ENCODE measurements at regions not wholly inside any gene's neighbourhood (a gene's known extent, or its start where the extent isn't known, plus 50 kb on each side); places are given as distances from the start of the nearest gene placed in this dataset.
"Not testable (repeated sequence)": the region's sequence is repeated elsewhere in the genome, so short reads cannot be mapped to it uniquely, and the experiment has no call there.

DNA sequence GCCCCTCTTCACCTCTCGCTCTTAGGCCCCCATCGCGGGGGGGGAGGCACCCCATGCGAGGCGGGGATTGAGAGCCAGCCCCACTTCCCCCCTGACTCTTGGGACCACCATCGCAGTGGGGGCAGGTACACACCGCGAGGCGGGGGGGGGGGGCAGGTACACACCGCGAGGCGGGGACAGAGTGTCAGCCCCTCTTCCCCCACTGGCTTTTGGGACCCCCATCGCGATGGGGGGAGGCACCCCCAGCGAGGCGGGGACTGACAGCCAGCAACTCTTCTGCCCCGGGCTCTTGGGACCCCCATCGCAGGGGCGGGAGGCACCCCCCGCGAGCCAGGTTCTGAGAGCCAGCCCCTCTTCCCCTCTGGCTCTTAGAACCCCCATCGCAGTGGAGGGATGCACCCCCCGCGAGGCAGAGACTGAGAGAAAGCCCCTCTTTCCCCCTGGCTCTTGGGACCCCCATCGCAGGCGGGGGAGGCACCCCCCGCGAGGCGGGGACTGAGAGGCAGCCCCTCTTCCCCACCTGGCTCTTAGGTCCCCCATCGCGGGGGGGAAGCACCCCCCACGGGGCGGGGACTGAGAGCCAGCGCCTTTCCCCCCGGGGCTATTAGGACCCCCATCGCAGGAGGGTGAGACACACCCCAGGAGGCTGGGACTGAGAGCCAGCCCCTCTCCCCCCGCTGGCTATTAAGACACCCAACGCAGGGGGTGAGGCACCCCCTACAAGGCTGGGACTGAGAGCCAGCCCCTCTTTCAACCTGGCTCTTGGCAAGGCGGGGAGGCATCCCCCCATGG is 196.5 kb upstream of the PZP start:
- Histone ChIP-seq H2AFZ (no peak overlapping the region), H3K36me3 (ENCODE audit: low read depth) (no peaks in the 10 kb centered on the region), H3K27me3 (ENCODE audit: insufficient read depth, low read depth) (no peaks in the 10 kb centered on the region), H3F3A (ENCODE audit: insufficient read depth, low read depth) (no peaks in the 10 kb centered on the region), H3K9me3 (ENCODE audit: insufficient read depth, low read depth) (no peaks in the 10 kb centered on the region), H3K4me3 (no peak overlapping the region), H3K79me2 (ENCODE audit: low read depth) (no peaks in the 10 kb centered on the region), H3K4me2 (no peak overlapping the region), H3K27ac (no peak overlapping the region), H4K20me1 (ENCODE audit: insufficient read depth) (no peaks in the 10 kb centered on the region), H3K9me2 (ENCODE audit: insufficient read depth) (no peaks in the 10 kb centered on the region), H3K4me1 (replicated peaks; ENCODE audit: insufficient read depth) (no peaks in the 10 kb centered on the region)
- intact Hi-C loops (cut with micrococcal nuclease; ENCODE audit: unreplicated experiment): no loop called here
- POLR2A ChIA-PET (ENCODE audit: unreplicated experiment): no interaction called here
- CTCF ChIA-PET: no interaction called here
- TF ChIP-seq EZH2 (IDR thresholded peaks at IDR 0.05; ENCODE audit: low read depth): no peak
- TF ChIP-seq, protein P1, sequence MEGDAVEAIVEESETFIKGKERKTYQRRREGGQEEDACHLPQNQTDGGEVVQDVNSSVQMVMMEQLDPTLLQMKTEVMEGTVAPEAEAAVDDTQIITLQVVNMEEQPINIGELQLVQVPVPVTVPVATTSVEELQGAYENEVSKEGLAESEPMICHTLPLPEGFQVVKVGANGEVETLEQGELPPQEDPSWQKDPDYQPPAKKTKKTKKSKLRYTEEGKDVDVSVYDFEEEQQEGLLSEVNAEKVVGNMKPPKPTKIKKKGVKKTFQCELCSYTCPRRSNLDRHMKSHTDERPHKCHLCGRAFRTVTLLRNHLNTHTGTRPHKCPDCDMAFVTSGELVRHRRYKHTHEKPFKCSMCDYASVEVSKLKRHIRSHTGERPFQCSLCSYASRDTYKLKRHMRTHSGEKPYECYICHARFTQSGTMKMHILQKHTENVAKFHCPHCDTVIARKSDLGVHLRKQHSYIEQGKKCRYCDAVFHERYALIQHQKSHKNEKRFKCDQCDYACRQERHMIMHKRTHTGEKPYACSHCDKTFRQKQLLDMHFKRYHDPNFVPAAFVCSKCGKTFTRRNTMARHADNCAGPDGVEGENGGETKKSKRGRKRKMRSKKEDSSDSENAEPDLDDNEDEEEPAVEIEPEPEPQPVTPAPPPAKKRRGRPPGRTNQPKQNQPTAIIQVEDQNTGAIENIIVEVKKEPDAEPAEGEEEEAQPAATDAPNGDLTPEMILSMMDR (conservative IDR thresholded peaks at IDR 0.05): no peak
- BruUV-seq (replicated peaks): no TSS peak
- DNase-seq: no peak

DNA sequence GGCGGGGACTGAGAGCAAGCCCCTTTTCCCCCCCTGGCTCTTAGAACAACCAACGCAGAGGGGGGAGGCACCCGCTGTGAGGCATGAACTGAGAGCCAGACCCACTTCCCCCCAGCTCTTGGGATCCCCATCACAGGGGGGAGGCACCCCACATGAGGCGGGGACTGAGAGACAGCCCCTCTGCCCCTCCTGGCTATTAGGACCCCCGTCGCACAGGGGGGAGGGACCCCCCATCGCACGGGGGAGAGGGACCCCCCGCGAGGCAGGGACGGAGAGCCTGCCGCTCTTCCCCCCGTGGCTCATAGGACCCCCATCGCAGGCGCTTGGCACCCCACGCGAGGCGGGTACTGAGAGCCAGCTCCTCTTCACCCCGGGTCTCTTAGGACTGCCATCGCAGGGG is 195.8 kb upstream of the PZP start:
- no peak overlapping the region for H3K4me3 ChIP-seq
- no TSS peak for BruUV-seq (replicated peaks)
- intact Hi-C loops (cut with micrococcal nuclease; ENCODE audit: unreplicated experiment): no loop called here

GRCh38 chr12:9402432-9403040 is 194.3 kb upstream of the PZP start:
- H2AFZ ChIP-seq; H3K4me1 ChIP-seq (replicated peaks; ENCODE audit: insufficient read depth); H3K9me3 ChIP-seq (ENCODE audit: insufficient read depth, low read depth); H3K4me2 ChIP-seq; BruUV-seq (replicated peaks); CTCF ChIA-PET; H3K9me2 ChIP-seq (ENCODE audit: insufficient read depth); H4K20me1 ChIP-seq (ENCODE audit: insufficient read depth); H3K79me2 ChIP-seq (ENCODE audit: low read depth); H3K4me3 ChIP-seq; intact Hi-C loops (cut with micrococcal nuclease; ENCODE audit: unreplicated experiment); H3K36me3 ChIP-seq (ENCODE audit: low read depth); H3K27ac ChIP-seq; H3K27me3 ChIP-seq (ENCODE audit: insufficient read depth, low read depth); POLR2A ChIA-PET (ENCODE audit: unreplicated experiment); H3F3A ChIP-seq (ENCODE audit: insufficient read depth, low read depth); DNase-seq: not testable (repeated sequence)

More for the DNA sequence above, 195.8 kb upstream of the PZP start:
- H4K20me1 ChIP-seq (ENCODE audit: insufficient read depth): no peaks in the 10 kb centered on the region
- no peaks in the 10 kb centered on the region for H3K9me2 ChIP-seq (ENCODE audit: insufficient read depth)
- CTCF ChIA-PET: no interaction called here
- H2AFZ ChIP-seq: no peak overlapping the region
- H3K27ac ChIP-seq: no peak overlapping the region
- DNase-seq: no peak
- no peaks in the 10 kb centered on the region for H3K36me3 ChIP-seq (ENCODE audit: low read depth)
- H3K4me1 ChIP-seq (replicated peaks; ENCODE audit: insufficient read depth): no peaks in the 10 kb centered on the region
- POLR2A ChIA-PET (ENCODE audit: unreplicated experiment): no interaction called here
- no peaks in the 10 kb centered on the region for H3K27me3 ChIP-seq (ENCODE audit: insufficient read depth, low read depth)
- TF ChIP-seq EZH2 (IDR thresholded peaks at IDR 0.05; ENCODE audit: low read depth): no peak
- TF ChIP-seq, protein P1 (conservative IDR thresholded peaks at IDR 0.05): no peak
- H3K9me3 ChIP-seq (ENCODE audit: insufficient read depth, low read depth): no peaks in the 10 kb centered on the region
- H3F3A ChIP-seq (ENCODE audit: insufficient read depth, low read depth): no peaks in the 10 kb centered on the region
- no peaks in the 10 kb centered on the region for H3K79me2 ChIP-seq (ENCODE audit: low read depth)
- no peak overlapping the region for H3K4me2 ChIP-seq

DNA sequence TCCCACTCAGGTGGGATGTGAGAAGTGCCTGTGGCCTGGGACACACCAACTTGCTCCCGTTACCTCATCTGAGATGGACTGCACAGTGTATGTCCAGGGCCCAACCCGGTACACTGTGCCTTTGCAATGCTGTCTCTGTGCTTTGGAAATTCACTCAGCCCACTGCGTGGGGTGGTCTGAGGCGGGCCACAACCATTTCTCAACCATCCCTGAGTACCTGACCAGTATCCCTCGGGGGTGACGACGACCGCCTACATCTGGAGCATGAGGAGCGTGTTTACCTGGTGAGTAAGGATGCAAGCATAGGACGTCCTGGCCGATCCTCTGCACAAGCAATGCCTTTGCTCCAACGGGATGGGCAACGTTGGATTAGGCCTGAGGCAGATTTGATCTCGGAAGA is 188.2 kb upstream of the PZP start:
- H3K9me2 ChIP-seq (ENCODE audit: insufficient read depth); H3K9me3 ChIP-seq (ENCODE audit: insufficient read depth, low read depth); H3K4me3 ChIP-seq; H4K20me1 ChIP-seq (ENCODE audit: insufficient read depth); H3K27ac ChIP-seq; H3K4me1 ChIP-seq (replicated peaks; ENCODE audit: insufficient read depth); H3K27me3 ChIP-seq (ENCODE audit: insufficient read depth, low read depth); DNase-seq; CTCF ChIA-PET; H3K79me2 ChIP-seq (ENCODE audit: low read depth); H3K4me2 ChIP-seq; BruUV-seq (replicated peaks); H3K36me3 ChIP-seq (ENCODE audit: low read depth); intact Hi-C loops (cut with micrococcal nuclease; ENCODE audit: unreplicated experiment); H2AFZ ChIP-seq; H3F3A ChIP-seq (ENCODE audit: insufficient read depth, low read depth); POLR2A ChIA-PET (ENCODE audit: unreplicated experiment): not testable (repeated sequence)

GRCh38 chr12:9395220-9395619 is 187.0 kb upstream of the PZP start:
- DNase-seq; H3K4me2 ChIP-seq; H3K4me3 ChIP-seq; intact Hi-C loops (cut with micrococcal nuclease; ENCODE audit: unreplicated experiment); H4K20me1 ChIP-seq (ENCODE audit: insufficient read depth); H3K9me2 ChIP-seq (ENCODE audit: insufficient read depth); H3K27ac ChIP-seq; H3K4me1 ChIP-seq (replicated peaks; ENCODE audit: insufficient read depth); H3K27me3 ChIP-seq (ENCODE audit: insufficient read depth, low read depth); H3K36me3 ChIP-seq (ENCODE audit: low read depth); H3F3A ChIP-seq (ENCODE audit: insufficient read depth, low read depth); CTCF ChIA-PET; POLR2A ChIA-PET (ENCODE audit: unreplicated experiment); H3K9me3 ChIP-seq (ENCODE audit: insufficient read depth, low read depth); H3K79me2 ChIP-seq (ENCODE audit: low read depth); H2AFZ ChIP-seq; BruUV-seq (replicated peaks): not testable (repeated sequence)
